RWPE2 (cell line): ENCODE measurements at regions not wholly inside any gene's neighbourhood (a gene's known extent, or its start where the extent isn't known, plus 50 kb on each side); places are given as distances from the start of the nearest gene placed in this dataset.

Experiments used
- ATAC-seq: fragments of 200-7000 bp; cut with Tn5 transposase; 3 replicates; pipeline ENCODE4 v1.9.1; 2021; ENCODE audit warnings: low read depth
- DNase-seq: peaks from one replicate; pipeline ENCODE4 v3.0.0-alpha.2; 2020; ENCODE audit warnings: low spot score
- H3K27ac ChIP-seq: fragments of 450-650 bp; 2 replicates; pipeline ENCODE4 v1.5.1; 2017; ENCODE audit warnings: mild to moderate bottlenecking; ENCODE audit not compliant: poor library complexity, severe bottlenecking
- H3K27me3 ChIP-seq: fragments of 250-450 bp; sonication (Bioruptor Pico); 2 replicates; pipeline ENCODE4 v1.5.1; 2021; ENCODE audit warnings: mild to moderate bottlenecking, moderate library complexity; ENCODE audit not compliant: insufficient read depth, poor library complexity, severe bottlenecking
- H3K36me3 ChIP-seq: fragments of 250-450 bp; sonication (Bioruptor Pico); 2 replicates; pipeline ENCODE4 v1.5.1; 2020; ENCODE audit warnings: low read depth, mild to moderate bottlenecking, moderate library complexity
- H3K4me1 ChIP-seq: fragments of 250-450 bp; sonication (Bioruptor Pico); 2 replicates; pipeline ENCODE4 v1.5.1; 2021; ENCODE audit warnings: mild to moderate bottlenecking, moderate library complexity; ENCODE audit not compliant: insufficient read depth, poor library complexity, severe bottlenecking
- H3K4me3 ChIP-seq: fragments of 250-450 bp; sonication (Bioruptor Pico); 2 replicates; pipeline ENCODE4 v1.5.1; 2021; ENCODE audit warnings: mild to moderate bottlenecking, moderate library complexity; ENCODE audit not compliant: severe bottlenecking
- H3K9me3 ChIP-seq: fragments of 250-450 bp; sonication (Bioruptor Pico); 2 replicates; pipeline ENCODE4 v1.5.1; 2021; ENCODE audit warnings: mild to moderate bottlenecking, moderate library complexity; ENCODE audit not compliant: severe bottlenecking
- TF ChIP-seq, protein P1 (sequence below): fragments of 450-650 bp; IDR thresholded peaks from one replicate; pipeline ENCODE4 v1.5.1; 2017; ENCODE audit warnings: mild to moderate bottlenecking, moderate library complexity; ENCODE audit not compliant: poor library complexity, severe bottlenecking

DNA sequence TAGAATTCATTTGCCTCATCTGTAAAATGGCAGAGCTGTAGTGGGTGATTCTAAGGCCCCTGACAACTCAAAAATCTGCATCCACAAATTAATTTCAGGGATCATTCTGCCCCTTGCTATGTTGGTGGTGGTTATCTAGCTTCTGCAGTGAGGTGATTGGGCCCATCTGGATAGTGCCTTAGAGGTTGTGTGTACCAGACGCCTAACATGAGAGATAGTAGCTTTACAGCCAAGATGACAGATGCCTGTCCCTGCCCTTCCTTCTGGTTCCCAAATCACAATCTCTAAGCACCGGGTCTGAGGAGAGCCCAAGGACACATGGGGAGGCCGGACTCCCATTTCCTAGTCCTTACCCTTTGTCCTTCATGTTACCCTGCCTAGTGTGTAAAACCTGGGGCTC, 51.1 kb upstream of the TNP1 start:
- H3K4me1 ChIP-seq, result no peaks in the 10 kb centered on the region
- H3K27ac ChIP-seq, result no peak overlapping the region
- no peak for DNase-seq
- no peaks in the 10 kb centered on the region for H3K9me3 ChIP-seq
- TF ChIP-seq, protein P1, sequence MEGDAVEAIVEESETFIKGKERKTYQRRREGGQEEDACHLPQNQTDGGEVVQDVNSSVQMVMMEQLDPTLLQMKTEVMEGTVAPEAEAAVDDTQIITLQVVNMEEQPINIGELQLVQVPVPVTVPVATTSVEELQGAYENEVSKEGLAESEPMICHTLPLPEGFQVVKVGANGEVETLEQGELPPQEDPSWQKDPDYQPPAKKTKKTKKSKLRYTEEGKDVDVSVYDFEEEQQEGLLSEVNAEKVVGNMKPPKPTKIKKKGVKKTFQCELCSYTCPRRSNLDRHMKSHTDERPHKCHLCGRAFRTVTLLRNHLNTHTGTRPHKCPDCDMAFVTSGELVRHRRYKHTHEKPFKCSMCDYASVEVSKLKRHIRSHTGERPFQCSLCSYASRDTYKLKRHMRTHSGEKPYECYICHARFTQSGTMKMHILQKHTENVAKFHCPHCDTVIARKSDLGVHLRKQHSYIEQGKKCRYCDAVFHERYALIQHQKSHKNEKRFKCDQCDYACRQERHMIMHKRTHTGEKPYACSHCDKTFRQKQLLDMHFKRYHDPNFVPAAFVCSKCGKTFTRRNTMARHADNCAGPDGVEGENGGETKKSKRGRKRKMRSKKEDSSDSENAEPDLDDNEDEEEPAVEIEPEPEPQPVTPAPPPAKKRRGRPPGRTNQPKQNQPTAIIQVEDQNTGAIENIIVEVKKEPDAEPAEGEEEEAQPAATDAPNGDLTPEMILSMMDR, result no peak
- no peak for ATAC-seq
- H3K27me3 ChIP-seq, result no peaks in the 10 kb centered on the region
- H3K4me3 ChIP-seq, result no peak overlapping the region
- no peaks in the 10 kb centered on the region for H3K36me3 ChIP-seq

DNA sequence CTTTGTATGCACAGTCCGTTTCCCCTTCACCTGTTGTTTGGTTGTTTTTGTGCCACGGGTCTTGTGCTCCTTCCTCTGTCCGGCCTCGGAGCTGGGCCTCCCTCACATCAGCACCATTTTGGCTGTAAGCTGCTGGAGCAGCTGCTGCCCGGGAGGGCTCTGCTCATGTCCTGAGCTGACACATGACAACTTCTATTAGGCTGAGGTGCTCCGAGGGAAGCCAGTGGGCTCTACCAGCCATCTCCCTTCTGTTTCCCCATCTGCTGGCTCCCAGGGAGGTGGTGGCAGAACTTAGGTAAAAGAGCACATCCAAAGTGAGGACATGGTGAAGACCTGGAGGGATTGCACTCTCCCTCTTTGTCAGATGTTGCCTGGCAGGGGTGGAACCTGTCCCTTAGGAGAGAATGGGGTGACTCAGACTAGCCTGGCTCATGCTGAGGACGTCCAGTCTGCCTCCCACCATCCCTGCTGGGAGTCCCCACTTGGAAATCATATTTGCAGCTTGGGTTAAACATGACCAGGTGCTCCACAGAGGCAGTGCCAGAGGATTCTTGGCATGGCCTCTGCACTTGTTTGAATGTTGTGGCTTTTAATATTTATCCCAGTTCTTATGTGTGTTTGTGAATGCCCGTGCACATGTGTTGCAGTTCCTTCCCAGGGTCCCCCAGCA, 49.8 kb upstream of the TNP1 start:
- Histone ChIP-seq H3K36me3 (no peaks in the 10 kb centered on the region), H3K27ac (no peak overlapping the region)

More for the DNA sequence above, 49.8 kb upstream of the TNP1 start:
- TF ChIP-seq, protein P1, result no peak
- no peak for ATAC-seq
- no peak overlapping the region for H3K4me3 ChIP-seq
- no peaks in the 10 kb centered on the region for H3K9me3 ChIP-seq
- H3K27me3 ChIP-seq, result no peaks in the 10 kb centered on the region
- no peak for DNase-seq
- no peaks in the 10 kb centered on the region for H3K4me1 ChIP-seq
